SK-N-SH treated with all-trans-retinoic acid at 6 μM for 48 hours (cell line): ENCODE measurements at regions not wholly inside any gene's neighbourhood (a gene's known extent, or its start where the extent isn't known, plus 50 kb on each side); places are given as distances from the start of the nearest gene placed in this dataset.

Source experiments
- ATAC-seq: fragments of 200-7000 bp; cut with Tn5 transposase; 3 replicates; pipeline ENCODE4 v1.9.1; 2020; ENCODE audit warnings: mild to moderate bottlenecking, moderate library complexity
- ARNTL ChIP-seq: fragments of 450-650 bp; formaldehyde crosslinking; IDR thresholded peaks from 2 replicates; pipeline ENCODE4 v1.5.0; 2020; ENCODE audit warnings: low read depth, mild to moderate bottlenecking, moderate library complexity, borderline replicate concordance
- BACH2 ChIP-seq: fragments of 250-450 bp; sonication (Bioruptor Pico); IDR thresholded peaks from 2 replicates; pipeline ENCODE4 v1.9.0; 2021; ENCODE audit warnings: mild to moderate bottlenecking, borderline replicate concordance
- CSDC2 ChIP-seq: fragments of 250-450 bp; sonication (Bioruptor Pico); IDR thresholded peaks from 2 replicates; pipeline ENCODE4 v1.5.0; 2020; ENCODE audit warnings: mild to moderate bottlenecking, moderate library complexity
- ESRRG ChIP-seq: fragments of 250-450 bp; sonication (Bioruptor Pico); IDR thresholded peaks from 2 replicates; pipeline ENCODE4 v1.6.1; 2021; ENCODE audit warnings: mild to moderate bottlenecking
- GLIS3 ChIP-seq: fragments of 250-450 bp; sonication (Bioruptor Pico); IDR thresholded peaks from 2 replicates; pipeline ENCODE4 v1.5.0; 2020; ENCODE audit warnings: mild to moderate bottlenecking, moderate library complexity
- ISL1 ChIP-seq: fragments of 250-450 bp; sonication (Bioruptor Pico); IDR thresholded peaks from 2 replicates; pipeline ENCODE4 v2.1.2; 2022; ENCODE audit warnings: mild to moderate bottlenecking, moderate library complexity
- OSR1 ChIP-seq: fragments of 250-450 bp; sonication (Bioruptor Pico); IDR thresholded peaks from 2 replicates; pipeline ENCODE4 v1.8.0; 2022; ENCODE audit warnings: moderate library complexity, mild to moderate bottlenecking, inconsistent platforms
- PPARA ChIP-seq: fragments of 250-450 bp; sonication (Bioruptor Pico); IDR thresholded peaks from 2 replicates; pipeline ENCODE4 v1.5.0; 2020; ENCODE audit warnings: mild to moderate bottlenecking, borderline replicate concordance
- RARB ChIP-seq: fragments of 250-450 bp; sonication (Bioruptor Pico); IDR thresholded peaks from 2 replicates; pipeline ENCODE4 v1.8.0; 2021; ENCODE audit warnings: mild to moderate bottlenecking, moderate library complexity
- SNAI2 ChIP-seq: fragments of 250-450 bp; sonication (Bioruptor Pico); IDR thresholded peaks from 2 replicates; pipeline ENCODE4 v1.5.0; 2020; ENCODE audit warnings: mild to moderate bottlenecking, moderate library complexity
- TCF4 ChIP-seq: fragments of 250-450 bp; sonication (Bioruptor Pico); IDR thresholded peaks from 2 replicates; pipeline ENCODE4 v1.8.0; 2021; ENCODE audit warnings: mild to moderate bottlenecking, moderate library complexity, borderline replicate concordance
- TOX ChIP-seq: fragments of 250-450 bp; sonication (Bioruptor Pico); IDR thresholded peaks from 2 replicates; pipeline ENCODE4 v1.8.0; 2021; ENCODE audit warnings: mild to moderate bottlenecking, moderate library complexity, borderline replicate concordance
- ZC3H10 ChIP-seq: fragments of 250-450 bp; sonication (Bioruptor Pico); IDR thresholded peaks from 2 replicates; pipeline ENCODE4 v1.5.1; 2021; ENCODE audit warnings: mild to moderate bottlenecking, moderate library complexity
- ZFP3 ChIP-seq: fragments of 250-450 bp; sonication (Bioruptor Pico); IDR thresholded peaks from 2 replicates; pipeline ENCODE4 v1.5.0; 2020; ENCODE audit warnings: mild to moderate bottlenecking, moderate library complexity
- ZFP30 ChIP-seq: fragments of 450-650 bp; formaldehyde crosslinking; IDR thresholded peaks from 2 replicates; pipeline ENCODE4 v1.5.0; 2022; ENCODE audit warnings: mild to moderate bottlenecking, moderate library complexity
- ZNF565 ChIP-seq: fragments of 450-650 bp; formaldehyde crosslinking; conservative IDR thresholded peaks from 2 replicates; pipeline ENCODE4 v1.5.0; 2020; ENCODE audit warnings: low read depth, mild to moderate bottlenecking, moderate library complexity
- ZNF70 ChIP-seq: fragments of 450-650 bp; formaldehyde crosslinking; IDR thresholded peaks from 2 replicates; pipeline ENCODE4 v1.5.0; 2020; ENCODE audit warnings: mild to moderate bottlenecking, moderate library complexity
- ZNF8 ChIP-seq: fragments of 450-650 bp; formaldehyde crosslinking; IDR thresholded peaks from 2 replicates; pipeline ENCODE4 v1.5.0; 2020; ENCODE audit warnings: mild to moderate bottlenecking, moderate library complexity
- TF ChIP-seq, protein P1 (sequence below): fragments of 250-450 bp; sonication (Bioruptor Pico); IDR thresholded peaks from 2 replicates; pipeline ENCODE4 v1.8.0; 2021; ENCODE audit warnings: low read depth, mild to moderate bottlenecking, moderate library complexity, borderline replicate concordance
- TF ChIP-seq, protein P2 (sequence below): fragments of 250-450 bp; sonication (Bioruptor Pico); IDR thresholded peaks from 2 replicates; pipeline ENCODE4 v1.5.0; 2020; ENCODE audit warnings: mild to moderate bottlenecking, moderate library complexity
- TF ChIP-seq, protein P3 (sequence below): fragments of 250-450 bp; sonication (Bioruptor Pico); IDR thresholded peaks from 2 replicates; pipeline ENCODE4 v1.5.1; 2020; ENCODE audit warnings: low read depth, mild to moderate bottlenecking, moderate library complexity
- TF ChIP-seq, protein P4 (sequence below): fragments of 250-450 bp; sonication (Bioruptor Pico); IDR thresholded peaks from 2 replicates; pipeline ENCODE4 v1.8.0; 2020; ENCODE audit warnings: mild to moderate bottlenecking, moderate library complexity, borderline replicate concordance
- TF ChIP-seq, protein P5 (sequence below): fragments of 250-450 bp; sonication (Bioruptor Pico); IDR thresholded peaks from 2 replicates; pipeline ENCODE4 v1.5.1; 2021; ENCODE audit warnings: mild to moderate bottlenecking, moderate library complexity

DNA sequence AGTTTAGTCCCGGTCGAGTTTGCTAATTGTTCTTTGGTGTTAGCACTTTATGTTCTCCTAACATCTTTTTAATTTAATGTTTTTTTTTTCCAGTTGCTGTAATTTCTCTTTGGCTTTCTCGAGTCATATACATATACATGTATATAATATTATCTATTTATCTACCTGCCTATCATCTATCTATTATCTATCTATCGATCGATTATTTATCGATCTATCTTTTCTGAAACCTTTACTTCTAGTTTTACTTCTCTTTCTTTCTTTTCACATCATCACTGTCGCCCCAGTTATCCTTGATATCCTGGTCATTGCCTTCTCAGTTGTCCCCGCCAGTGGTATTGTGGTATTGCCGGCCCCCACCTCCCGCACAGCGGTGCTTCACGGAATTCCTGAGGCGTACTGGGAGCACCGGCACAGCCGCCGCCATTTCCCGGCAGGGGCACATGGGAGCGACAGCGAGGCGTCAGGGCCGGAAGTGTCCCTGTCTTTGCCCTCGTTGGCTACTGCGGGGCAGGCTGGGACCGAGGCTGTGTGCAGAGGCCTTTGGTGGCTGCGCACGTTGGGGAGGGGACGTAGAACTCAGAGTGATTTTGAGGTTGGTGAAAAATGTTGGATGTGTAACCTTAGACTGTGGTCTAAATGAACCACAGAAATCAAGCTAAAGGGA lies 101.1 kb downstream of the NUF2 start:
- TF ChIP-seq OSR1 (CRISPR knock-in tag), result no peak
- TF ChIP-seq, protein P1, sequence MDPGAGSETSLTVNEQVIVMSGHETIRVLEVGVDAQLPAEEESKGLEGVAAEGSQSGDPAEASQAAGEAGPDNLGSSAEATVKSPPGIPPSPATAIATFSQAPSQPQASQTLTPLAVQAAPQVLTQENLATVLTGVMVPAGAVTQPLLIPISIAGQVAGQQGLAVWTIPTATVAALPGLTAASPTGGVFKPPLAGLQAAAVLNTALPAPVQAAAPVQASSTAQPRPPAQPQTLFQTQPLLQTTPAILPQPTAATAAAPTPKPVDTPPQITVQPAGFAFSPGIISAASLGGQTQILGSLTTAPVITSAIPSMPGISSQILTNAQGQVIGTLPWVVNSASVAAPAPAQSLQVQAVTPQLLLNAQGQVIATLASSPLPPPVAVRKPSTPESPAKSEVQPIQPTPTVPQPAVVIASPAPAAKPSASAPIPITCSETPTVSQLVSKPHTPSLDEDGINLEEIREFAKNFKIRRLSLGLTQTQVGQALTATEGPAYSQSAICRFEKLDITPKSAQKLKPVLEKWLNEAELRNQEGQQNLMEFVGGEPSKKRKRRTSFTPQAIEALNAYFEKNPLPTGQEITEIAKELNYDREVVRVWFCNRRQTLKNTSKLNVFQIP, result no peak
- TF ChIP-seq, protein P2, sequence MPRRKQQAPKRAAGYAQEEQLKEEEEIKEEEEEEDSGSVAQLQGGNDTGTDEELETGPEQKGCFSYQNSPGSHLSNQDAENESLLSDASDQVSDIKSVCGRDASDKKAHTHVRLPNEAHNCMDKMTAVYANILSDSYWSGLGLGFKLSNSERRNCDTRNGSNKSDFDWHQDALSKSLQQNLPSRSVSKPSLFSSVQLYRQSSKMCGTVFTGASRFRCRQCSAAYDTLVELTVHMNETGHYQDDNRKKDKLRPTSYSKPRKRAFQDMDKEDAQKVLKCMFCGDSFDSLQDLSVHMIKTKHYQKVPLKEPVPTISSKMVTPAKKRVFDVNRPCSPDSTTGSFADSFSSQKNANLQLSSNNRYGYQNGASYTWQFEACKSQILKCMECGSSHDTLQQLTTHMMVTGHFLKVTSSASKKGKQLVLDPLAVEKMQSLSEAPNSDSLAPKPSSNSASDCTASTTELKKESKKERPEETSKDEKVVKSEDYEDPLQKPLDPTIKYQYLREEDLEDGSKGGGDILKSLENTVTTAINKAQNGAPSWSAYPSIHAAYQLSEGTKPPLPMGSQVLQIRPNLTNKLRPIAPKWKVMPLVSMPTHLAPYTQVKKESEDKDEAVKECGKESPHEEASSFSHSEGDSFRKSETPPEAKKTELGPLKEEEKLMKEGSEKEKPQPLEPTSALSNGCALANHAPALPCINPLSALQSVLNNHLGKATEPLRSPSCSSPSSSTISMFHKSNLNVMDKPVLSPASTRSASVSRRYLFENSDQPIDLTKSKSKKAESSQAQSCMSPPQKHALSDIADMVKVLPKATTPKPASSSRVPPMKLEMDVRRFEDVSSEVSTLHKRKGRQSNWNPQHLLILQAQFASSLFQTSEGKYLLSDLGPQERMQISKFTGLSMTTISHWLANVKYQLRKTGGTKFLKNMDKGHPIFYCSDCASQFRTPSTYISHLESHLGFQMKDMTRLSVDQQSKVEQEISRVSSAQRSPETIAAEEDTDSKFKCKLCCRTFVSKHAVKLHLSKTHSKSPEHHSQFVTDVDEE, result no peak
- no peak for TF ChIP-seq ZNF565 (CRISPR knock-in tag)
- TF ChIP-seq CSDC2 (CRISPR knock-in tag), result no peak
- TF ChIP-seq ZFP30 (CRISPR knock-in tag), result no peak
- no peak for TF ChIP-seq ISL1 (CRISPR knock-in tag)
- TF ChIP-seq PPARA, result no peak
- TF ChIP-seq, protein P3, sequence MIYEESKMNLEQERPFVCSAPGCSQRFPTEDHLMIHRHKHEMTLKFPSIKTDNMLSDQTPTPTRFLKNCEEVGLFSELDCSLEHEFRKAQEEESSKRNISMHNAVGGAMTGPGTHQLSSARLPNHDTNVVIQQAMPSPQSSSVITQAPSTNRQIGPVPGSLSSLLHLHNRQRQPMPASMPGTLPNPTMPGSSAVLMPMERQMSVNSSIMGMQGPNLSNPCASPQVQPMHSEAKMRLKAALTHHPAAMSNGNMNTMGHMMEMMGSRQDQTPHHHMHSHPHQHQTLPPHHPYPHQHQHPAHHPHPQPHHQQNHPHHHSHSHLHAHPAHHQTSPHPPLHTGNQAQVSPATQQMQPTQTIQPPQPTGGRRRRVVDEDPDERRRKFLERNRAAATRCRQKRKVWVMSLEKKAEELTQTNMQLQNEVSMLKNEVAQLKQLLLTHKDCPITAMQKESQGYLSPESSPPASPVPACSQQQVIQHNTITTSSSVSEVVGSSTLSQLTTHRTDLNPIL (CRISPR knock-in tag), result no peak
- TF ChIP-seq GLIS3 (CRISPR knock-in tag), result no peak
- no peak for TF ChIP-seq ARNTL (CRISPR knock-in tag)
- TF ChIP-seq ZC3H10 (CRISPR knock-in tag), result no peak
- no peak for TF ChIP-seq ZFP3 (CRISPR knock-in tag)
- TF ChIP-seq TOX (CRISPR knock-in tag), result no peak
- TF ChIP-seq, protein P4, sequence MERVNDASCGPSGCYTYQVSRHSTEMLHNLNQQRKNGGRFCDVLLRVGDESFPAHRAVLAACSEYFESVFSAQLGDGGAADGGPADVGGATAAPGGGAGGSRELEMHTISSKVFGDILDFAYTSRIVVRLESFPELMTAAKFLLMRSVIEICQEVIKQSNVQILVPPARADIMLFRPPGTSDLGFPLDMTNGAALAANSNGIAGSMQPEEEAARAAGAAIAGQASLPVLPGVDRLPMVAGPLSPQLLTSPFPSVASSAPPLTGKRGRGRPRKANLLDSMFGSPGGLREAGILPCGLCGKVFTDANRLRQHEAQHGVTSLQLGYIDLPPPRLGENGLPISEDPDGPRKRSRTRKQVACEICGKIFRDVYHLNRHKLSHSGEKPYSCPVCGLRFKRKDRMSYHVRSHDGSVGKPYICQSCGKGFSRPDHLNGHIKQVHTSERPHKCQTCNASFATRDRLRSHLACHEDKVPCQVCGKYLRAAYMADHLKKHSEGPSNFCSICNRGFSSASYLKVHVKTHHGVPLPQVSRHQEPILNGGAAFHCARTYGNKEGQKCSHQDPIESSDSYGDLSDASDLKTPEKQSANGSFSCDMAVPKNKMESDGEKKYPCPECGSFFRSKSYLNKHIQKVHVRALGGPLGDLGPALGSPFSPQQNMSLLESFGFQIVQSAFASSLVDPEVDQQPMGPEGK (CRISPR knock-in tag), result no peak
- no peak for TF ChIP-seq SNAI2
- TF ChIP-seq BACH2 (CRISPR knock-in tag), result no peak
- TF ChIP-seq ZNF70 (CRISPR knock-in tag), result no peak
- TF ChIP-seq ESRRG, result no peak
- TF ChIP-seq RARB (CRISPR knock-in tag), result no peak
- ATAC-seq, result no peak

DNA sequence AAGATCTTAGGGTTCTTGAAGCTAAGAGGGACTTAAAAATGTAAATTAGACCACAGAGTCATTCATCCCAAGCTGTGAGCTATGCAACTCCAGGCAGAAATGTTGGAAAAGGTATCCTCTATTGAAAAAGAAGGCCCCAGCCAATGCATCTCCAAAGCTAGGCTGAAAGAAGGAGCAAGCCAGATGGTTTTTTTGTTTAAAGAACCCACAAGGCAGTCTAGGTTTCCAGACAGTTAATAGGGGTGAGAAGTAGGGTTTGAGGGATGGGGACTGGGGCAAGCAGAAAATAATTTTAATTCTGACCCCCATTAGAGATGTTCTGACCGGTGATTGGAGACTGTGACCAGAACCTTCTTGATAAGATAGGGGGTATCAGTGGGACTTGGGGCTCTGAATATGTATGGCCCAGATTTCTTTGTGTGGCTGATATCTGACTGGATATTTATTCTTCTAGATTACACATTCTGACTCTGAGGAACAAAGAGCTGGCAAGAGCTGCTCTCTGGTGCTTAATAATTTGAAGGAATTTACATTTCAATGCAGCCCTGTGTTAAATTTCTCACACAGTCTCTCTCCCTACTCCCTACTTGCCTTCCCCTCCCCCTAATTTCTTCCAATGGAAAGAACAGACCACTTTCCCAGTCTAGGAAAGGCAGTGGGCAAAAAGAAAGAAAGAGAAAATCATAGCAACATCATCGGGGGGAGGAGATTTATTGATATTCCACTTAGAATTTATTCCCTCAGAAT lies 104.9 kb downstream of the NUF2 start:
- no peak for ATAC-seq
- TF ChIP-seq CSDC2 (CRISPR knock-in tag) (no peak), SNAI2 (no peak), OSR1 (CRISPR knock-in tag) (no peak), ZNF8 (no peak), PPARA (no peak), ZFP3 (CRISPR knock-in tag) (no peak), TCF4 (CRISPR knock-in tag) (no peak), ZFP30 (CRISPR knock-in tag) (no peak), GLIS3 (CRISPR knock-in tag) (no peak), TOX (CRISPR knock-in tag) (no peak), RARB (CRISPR knock-in tag) (no peak), ISL1 (CRISPR knock-in tag) (no peak), ZNF70 (CRISPR knock-in tag) (no peak), ZC3H10 (CRISPR knock-in tag) (no peak)
- TF ChIP-seq, protein P5, sequence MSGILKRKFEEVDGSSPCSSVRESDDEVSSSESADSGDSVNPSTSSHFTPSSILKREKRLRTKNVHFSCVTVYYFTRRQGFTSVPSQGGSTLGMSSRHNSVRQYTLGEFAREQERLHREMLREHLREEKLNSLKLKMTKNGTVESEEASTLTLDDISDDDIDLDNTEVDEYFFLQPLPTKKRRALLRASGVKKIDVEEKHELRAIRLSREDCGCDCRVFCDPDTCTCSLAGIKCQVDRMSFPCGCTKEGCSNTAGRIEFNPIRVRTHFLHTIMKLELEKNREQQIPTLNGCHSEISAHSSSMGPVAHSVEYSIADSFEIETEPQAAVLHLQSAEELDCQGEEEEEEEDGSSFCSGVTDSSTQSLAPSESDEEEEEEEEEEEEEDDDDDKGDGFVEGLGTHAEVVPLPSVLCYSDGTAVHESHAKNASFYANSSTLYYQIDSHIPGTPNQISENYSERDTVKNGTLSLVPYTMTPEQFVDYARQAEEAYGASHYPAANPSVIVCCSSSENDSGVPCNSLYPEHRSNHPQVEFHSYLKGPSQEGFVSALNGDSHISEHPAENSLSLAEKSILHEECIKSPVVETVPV, result no peak
- TF ChIP-seq, protein P4 (CRISPR knock-in tag), result no peak
- TF ChIP-seq, all 23 proteins: peak for 0
